A673 (cell line): ENCODE measurements at regions not wholly inside any gene's neighbourhood (a gene's known extent, or its start where the extent isn't known, plus 50 kb on each side); places are given as distances from the start of the nearest gene placed in this dataset.

Source experiments
- BruUV-seq: library from RNA; stranded (reverse); fragments of 400-500 nt; replicated peaks from 2 replicates; lab custom pipeline; 2021; lab: Mats Ljungman, UMichigan
- CTCF ChIA-PET: fragments of 300-600 bp; sonication (Branson Sonifier 250); formaldehyde crosslinking; loops from one replicate; lab custom pipeline; 2022; ENCODE audit warnings: antibody characterized with exemption; lab: Charles Lee
- POLR2A ChIA-PET: fragments of 300-600 bp; sonication (Branson Sonifier 250); formaldehyde crosslinking; loops from one replicate; lab custom pipeline; 2022; ENCODE audit warnings: antibody characterized with exemption; ENCODE audit not compliant: low non-redundant PET; lab: Charles Lee
- DNase-seq: peaks from one replicate; pipeline ENCODE4 v3.0.0-alpha.2; 2015; ENCODE audit warnings: low spot score
- H3K27ac ChIP-seq: fragments of 200-600 bp; sonication (generic); 2 replicates; pipeline ENCODE4 v1.5.1; 2016; ENCODE audit warnings: mixed run types, low read depth, mild to moderate bottlenecking, mixed read lengths, antibody characterized with exemption, low read length; ENCODE audit not compliant: poor library complexity, severe bottlenecking
- H3K27me3 ChIP-seq: fragments of 200-600 bp; sonication (generic); replicated peaks from 2 replicates; pipeline ENCODE4 v1.6.1; 2017; ENCODE audit warnings: mixed run types, low read depth, mild to moderate bottlenecking, mixed read lengths, antibody characterized with exemption, low read length; ENCODE audit not compliant: insufficient read depth, poor library complexity
- H3K36me3 ChIP-seq: fragments of 200-600 bp; sonication (generic); 2 replicates; pipeline ENCODE4 v1.6.1; 2016; ENCODE audit warnings: mixed run types, mild to moderate bottlenecking, mixed read lengths, antibody characterized with exemption, low read length; ENCODE audit not compliant: insufficient read depth, poor library complexity, severe bottlenecking
- H3K4me1 ChIP-seq: fragments of 200-600 bp; sonication (generic); 2 replicates; pipeline ENCODE4 v1.6.1; 2017; ENCODE audit warnings: mixed run types, mild to moderate bottlenecking, mixed read lengths, antibody characterized with exemption, low read length; ENCODE audit not compliant: insufficient read depth, poor library complexity, severe bottlenecking
- H3K4me3 ChIP-seq: fragments of 200-600 bp; sonication (generic); 2 replicates; pipeline ENCODE4 v1.5.1; 2016; ENCODE audit warnings: low read depth, mixed run types, mild to moderate bottlenecking, mixed read lengths, low read length; ENCODE audit not compliant: poor library complexity, severe bottlenecking
- H3K9me3 ChIP-seq: fragments of 200-600 bp; sonication (generic); 2 replicates; pipeline ENCODE4 v1.6.1; 2016; ENCODE audit warnings: mixed run types, low read depth, mild to moderate bottlenecking, mixed read lengths, antibody characterized with exemption, low read length; ENCODE audit not compliant: poor library complexity, severe bottlenecking
- EZH2 ChIP-seq: fragments of 200-600 bp; sonication (generic); IDR thresholded peaks from 2 replicates; pipeline ENCODE4 v1.6.1; 2017; ENCODE audit warnings: borderline replicate concordance, low read depth, mild to moderate bottlenecking, mixed read lengths, antibody characterized with exemption, low read length; ENCODE audit not compliant: poor library complexity, severe bottlenecking
- intact Hi-C: fragments of 100-400 bp; cut with micrococcal nuclease; formaldehyde crosslinking; loops from one replicate; pipeline ENCODE4 v1.10.0; 2022; ENCODE audit not compliant: unreplicated experiment
- TF ChIP-seq, protein P1 (sequence below): fragments of 300-800, 200-600 bp; sonication (generic); conservative IDR thresholded peaks from 2 replicates; pipeline ENCODE4 v1.5.1; 2017; ENCODE audit warnings: low read depth, mild to moderate bottlenecking, antibody characterized with exemption, low read length, moderate library complexity, mixed read lengths

DNA sequence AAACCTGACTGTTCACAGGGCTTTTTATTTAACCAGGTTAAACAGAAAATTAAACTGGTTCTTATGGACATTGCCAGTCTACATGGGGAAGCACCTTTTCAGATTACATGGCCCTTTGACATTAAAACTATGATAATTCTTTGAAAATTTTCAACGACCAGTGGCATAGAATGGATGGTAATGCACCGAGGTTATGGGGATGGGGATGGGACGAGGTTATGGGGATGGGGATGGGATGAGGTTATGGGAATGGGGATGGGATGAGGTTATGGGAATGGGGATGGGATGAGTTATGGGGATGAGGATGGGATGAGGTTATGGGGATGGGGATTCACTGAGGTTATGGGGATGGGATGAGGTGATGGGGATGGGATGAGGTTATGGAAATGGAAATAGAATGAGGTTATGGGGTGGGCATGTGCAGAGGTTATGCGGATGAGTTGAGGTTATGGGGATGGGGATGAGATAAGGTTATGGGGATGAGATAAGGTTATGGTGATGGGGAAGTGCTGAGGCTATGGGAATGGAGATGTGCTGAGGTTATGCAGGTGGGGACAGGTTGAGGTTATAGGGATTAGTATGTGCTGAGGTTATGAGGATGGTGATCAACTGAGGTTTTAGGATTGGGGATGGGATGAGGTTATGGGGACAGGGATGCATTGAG lies 541.9 kb downstream of the CDH26 start:
- H3K9me3 ChIP-seq, result no peaks in the 10 kb centered on the region
- intact Hi-C loops, result no loop called here
- no peak for DNase-seq
- H3K4me1 ChIP-seq, result no peaks in the 10 kb centered on the region
- CTCF ChIA-PET, result no interaction called here
- no peak overlapping the region for H3K4me3 ChIP-seq
- no peaks in the 10 kb centered on the region for H3K36me3 ChIP-seq
- no TSS peak for BruUV-seq
- TF ChIP-seq, protein P1, sequence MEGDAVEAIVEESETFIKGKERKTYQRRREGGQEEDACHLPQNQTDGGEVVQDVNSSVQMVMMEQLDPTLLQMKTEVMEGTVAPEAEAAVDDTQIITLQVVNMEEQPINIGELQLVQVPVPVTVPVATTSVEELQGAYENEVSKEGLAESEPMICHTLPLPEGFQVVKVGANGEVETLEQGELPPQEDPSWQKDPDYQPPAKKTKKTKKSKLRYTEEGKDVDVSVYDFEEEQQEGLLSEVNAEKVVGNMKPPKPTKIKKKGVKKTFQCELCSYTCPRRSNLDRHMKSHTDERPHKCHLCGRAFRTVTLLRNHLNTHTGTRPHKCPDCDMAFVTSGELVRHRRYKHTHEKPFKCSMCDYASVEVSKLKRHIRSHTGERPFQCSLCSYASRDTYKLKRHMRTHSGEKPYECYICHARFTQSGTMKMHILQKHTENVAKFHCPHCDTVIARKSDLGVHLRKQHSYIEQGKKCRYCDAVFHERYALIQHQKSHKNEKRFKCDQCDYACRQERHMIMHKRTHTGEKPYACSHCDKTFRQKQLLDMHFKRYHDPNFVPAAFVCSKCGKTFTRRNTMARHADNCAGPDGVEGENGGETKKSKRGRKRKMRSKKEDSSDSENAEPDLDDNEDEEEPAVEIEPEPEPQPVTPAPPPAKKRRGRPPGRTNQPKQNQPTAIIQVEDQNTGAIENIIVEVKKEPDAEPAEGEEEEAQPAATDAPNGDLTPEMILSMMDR, result no peak
- TF ChIP-seq EZH2, result no peak
- H3K27me3 ChIP-seq, result no peaks in the 10 kb centered on the region
- POLR2A ChIA-PET, result no interaction called here
- H3K27ac ChIP-seq, result no peak overlapping the region

DNA sequence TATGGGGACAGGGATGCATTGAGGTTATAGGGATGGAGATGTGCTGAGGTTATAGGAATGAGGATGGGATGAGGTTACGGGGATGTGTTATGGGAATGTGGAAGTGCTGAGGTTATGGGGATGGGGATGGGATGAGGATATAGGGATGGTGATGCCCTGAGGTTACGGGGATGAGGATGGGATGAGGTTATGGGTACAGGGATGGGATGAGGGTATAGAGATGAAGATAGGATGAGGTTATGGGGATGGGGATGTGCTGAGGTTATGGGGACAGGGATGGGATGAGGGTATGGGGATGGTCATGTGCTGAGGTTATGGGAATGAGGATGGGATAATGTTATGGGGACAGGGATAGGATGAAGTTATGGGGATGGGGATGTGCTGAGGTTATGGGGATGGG lies 542.8 kb downstream of the CDH26 start:
- no peaks in the 10 kb centered on the region for H3K27me3 ChIP-seq
- H3K27ac ChIP-seq, result no peak overlapping the region
- no peak for DNase-seq
- no peaks in the 10 kb centered on the region for H3K4me1 ChIP-seq
- H3K9me3 ChIP-seq, result no peaks in the 10 kb centered on the region
- no TSS peak for BruUV-seq
- H3K4me3 ChIP-seq, result no peak overlapping the region
- ChIA-PET POLR2A (no interaction called here), CTCF (no interaction called here)
- intact Hi-C loops, result no loop called here
- H3K36me3 ChIP-seq, result no peaks in the 10 kb centered on the region
- TF ChIP-seq EZH2, result no peak
- TF ChIP-seq, protein P1, result no peak

DNA sequence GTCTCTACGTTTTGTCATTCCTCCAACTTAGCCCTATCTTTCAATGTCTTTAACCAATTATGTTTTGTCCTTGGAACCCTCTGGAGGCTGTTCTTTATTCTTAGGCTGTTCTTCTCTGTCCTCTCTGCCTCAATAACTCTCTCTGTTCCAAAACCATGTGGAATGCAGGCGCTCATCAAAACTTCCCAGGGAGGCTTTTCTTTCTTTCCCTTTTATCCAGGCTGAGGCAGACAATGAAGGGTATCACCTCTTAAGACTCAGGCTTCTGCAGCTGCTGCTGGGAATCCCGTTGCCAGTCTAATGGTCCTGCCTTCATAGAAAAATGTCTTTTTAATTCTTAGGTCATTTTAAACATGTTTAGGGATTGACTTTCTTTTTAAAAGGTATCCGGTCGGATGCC lies 544.7 kb downstream of the CDH26 start:
- H3K4me1 ChIP-seq, result no peaks in the 10 kb centered on the region
- TF ChIP-seq EZH2, result no peak
- TF ChIP-seq, protein P1, result no peak
- BruUV-seq, result no TSS peak
- ChIA-PET CTCF (no interaction called here), POLR2A (no interaction called here)
- no peaks in the 10 kb centered on the region for H3K27me3 ChIP-seq
- no peak overlapping the region for H3K4me3 ChIP-seq
- DNase-seq, result no peak
- no peaks in the 10 kb centered on the region for H3K36me3 ChIP-seq
- intact Hi-C loops, result no loop called here
- no peak overlapping the region for H3K27ac ChIP-seq
- H3K9me3 ChIP-seq, result no peaks in the 10 kb centered on the region
